ENCODE measurements at regions not wholly inside any gene's neighbourhood (a gene's known extent, or its start where the extent isn't known, plus 50 kb on each side); places are given as distances from the start of the nearest gene placed in this dataset.

DNA sequence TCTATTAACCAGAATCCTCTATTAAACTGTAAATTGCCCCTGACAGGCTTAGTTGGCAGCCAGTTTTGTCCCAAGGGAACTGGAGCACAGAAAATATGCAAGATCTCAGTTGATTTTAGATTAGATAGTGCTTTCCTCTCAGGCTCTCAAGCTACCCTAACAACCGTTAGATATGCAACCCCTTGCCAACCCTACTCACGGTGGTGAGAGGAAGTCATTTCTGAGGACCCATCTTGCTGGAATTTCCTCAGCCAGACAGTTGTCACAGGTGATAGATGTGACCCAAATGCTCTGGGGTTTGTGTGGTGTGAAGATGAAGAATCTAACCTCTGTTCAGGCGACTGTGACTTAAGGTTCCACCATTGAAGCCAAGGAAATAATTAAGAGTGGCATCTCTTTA lies 447.1 kb downstream of the MID1IP1 start:
- no peak for TF ChIP-seq YY1 (IDR thresholded peaks at IDR 0.05; ENCODE audit: low read depth)
- TF ChIP-seq CREB1 (IDR thresholded peaks at IDR 0.05; ENCODE audit: low read depth): no peak
- TF ChIP-seq EP300 (IDR thresholded peaks at IDR 0.05; ENCODE audit: borderline replicate concordance): no peak
- TF ChIP-seq RAD21 (IDR thresholded peaks at IDR 0.05; ENCODE audit: low read depth): no peak
- no peak for TF ChIP-seq MAX (IDR thresholded peaks at IDR 0.05)
- no peak for TF ChIP-seq REST (IDR thresholded peaks at IDR 0.05; ENCODE audit: low read depth)
- TF ChIP-seq ZBTB7A (IDR thresholded peaks at IDR 0.05; ENCODE audit: low read depth): no peak
- no peak for TF ChIP-seq TAF1 (IDR thresholded peaks at IDR 0.05; ENCODE audit: low read depth)
- TF ChIP-seq EGR1 (IDR thresholded peaks at IDR 0.05): no peak
- no peak for TF ChIP-seq USF1 (IDR thresholded peaks at IDR 0.05)
- no peak for TF ChIP-seq NFIC (IDR thresholded peaks at IDR 0.05)
- TF ChIP-seq CEBPB (IDR thresholded peaks at IDR 0.05): no peak

All from Ishikawa (cell line).